Activated T-cell treated with anti-CD3 and anti-CD28 coated beads, Interleukin-2, amount 50 U/mL, for 1 hour (primary cell): ENCODE measurements at regions not wholly inside any gene's neighbourhood (a gene's known extent, or its start where the extent isn't known, plus 50 kb on each side); places are given as distances from the start of the nearest gene placed in this dataset.
"Not testable (repeated sequence)": the region's sequence is repeated elsewhere in the genome, so short reads cannot be mapped to it uniquely, and the experiment has no call there.

Source experiments
- DNase-seq: peaks from one replicate; pipeline ENCODE4 v3.0.0-alpha.2; 2020

DNA sequence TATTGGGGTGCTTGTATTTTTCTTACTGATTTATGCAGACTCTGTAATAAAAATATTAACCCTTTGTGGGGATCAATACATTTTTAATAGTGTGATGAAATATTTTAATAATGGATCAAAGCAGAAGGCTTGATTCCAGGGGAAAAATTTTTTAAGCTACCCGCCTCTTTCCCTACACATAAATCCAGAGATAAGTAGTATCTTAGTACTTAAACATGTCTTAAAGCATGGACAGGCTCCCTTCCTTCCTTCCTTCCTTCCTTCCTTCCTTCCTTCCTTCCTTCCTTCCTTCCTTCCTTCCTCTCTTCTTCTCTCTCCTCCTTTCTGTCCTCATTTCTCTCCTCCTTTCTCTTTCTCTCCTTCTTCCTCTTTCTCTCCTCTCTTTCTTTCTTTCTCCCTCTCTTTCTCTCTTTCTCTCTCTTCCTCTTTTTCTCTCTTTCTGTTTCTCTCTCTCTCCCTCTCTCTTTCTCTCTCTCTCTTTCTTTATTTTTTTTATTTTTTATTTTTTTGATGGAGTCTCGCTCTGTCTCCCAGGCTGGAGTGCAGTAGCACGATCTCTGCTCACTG lies 78.0 kb upstream of the SPRY4 start:
- no peak for DNase-seq

DNA sequence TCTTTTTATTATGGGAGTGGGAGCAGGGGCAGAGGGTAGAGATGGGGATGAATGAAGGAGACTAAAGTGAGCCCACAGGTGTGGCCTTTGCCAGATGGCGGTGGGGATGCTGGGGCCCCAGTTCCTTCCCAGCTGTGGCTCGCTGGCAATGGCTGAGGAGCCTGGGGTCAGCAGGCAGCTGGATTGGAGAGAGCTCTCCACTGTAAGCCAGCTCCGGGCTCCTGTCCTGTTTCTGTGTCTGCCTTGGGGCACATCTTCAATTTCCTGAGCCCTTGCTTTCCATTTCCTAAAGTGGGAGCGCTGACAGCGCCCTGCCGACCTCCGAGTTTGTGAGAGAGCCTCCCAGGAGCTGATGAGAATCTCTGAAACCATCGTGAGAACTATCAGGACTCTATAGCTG lies 75.6 kb upstream of the SPRY4 start:
- no peak for DNase-seq

DNA sequence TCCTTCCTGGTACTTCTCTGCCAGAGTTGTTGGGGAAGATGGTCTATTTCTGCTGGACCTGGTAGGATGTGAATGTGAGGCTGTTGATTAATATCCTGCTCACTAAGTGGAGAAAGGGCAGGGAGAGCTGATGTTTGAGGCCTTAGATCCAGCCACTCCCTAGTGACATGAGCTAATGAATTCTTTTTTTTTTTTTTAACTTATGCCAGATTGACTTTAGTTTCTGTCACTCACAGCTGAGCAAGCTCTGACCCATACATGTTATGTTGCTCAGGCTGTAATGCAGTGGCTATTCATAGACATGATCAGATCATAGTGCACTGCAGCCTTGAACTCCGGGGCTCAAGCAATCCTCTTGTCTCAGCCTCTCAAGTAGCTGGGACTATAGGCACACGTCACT lies 75.1 kb upstream of the SPRY4 start:
- DNase-seq: no peak

DNA sequence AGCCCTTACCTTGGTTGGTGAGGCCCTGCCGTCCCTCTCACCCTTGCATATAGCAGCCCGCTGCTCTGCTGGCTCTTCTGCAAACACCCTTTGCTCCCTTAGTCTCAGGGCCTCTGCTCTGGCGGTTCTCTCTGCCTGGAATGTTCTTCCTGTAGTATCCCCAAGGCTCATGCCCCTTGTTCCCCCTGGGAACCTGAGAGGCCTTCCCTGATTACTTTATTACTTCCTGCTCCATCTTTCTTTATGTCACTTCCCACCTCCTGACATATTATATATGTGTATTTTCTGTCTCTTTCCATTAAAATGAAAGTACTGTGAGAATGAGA lies 73.9 kb upstream of the SPRY4 start:
- DNase-seq: no peak

DNA sequence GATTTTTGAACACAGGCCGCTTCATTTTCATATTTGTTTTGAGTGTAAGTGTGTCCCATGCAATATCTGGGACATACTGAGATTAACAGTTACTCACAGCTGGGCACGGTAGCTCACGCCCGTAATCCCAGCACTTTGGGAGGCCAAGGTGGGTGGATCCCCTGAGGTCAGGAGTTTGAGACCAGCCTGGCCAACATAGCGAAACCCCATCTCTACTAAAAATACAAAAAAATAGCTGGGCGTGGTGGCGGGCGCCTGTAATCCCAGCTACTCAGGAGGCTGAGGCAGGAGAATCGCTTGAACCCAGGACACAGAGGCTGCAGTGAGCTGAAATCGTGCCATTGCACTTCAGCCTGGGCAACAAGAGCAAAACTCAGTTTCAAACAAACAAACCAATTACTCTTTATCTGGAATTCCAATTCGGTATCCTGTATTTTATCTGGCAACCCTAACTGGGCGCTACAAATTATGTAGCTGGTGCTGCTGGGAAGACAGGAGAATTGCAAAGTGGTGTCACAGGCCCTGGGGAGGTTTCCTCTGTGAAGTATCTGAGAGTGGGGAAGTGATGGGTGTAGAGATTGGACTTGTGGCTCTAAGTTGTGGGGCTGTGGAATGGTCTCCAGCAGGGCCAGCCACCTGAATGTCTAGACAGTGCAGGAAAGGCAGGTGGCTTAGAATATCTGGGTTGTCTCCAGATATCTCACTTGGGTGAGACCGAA lies 73.3 kb upstream of the SPRY4 start:
- DNase-seq: not testable (repeated sequence)

DNA sequence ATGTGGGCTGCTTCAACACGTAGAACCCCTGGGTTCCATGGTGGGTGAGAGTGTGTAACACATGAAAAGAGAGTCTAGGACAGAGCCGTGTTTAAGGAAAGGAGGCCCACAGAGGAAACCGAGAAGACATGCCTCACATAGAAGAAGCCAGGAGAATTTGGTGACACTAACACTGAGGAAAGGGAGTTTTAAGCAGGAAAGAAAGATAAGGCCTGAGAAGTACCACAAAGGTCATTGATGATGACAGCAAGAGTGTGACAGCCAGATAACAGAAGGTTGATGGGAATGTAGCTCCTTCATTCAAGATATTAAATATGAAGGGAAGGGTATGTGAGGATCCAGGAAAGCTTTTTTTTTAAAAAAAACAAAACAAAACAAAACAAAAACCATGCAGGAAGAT lies 72.4 kb upstream of the SPRY4 start:
- no peak for DNase-seq

DNA sequence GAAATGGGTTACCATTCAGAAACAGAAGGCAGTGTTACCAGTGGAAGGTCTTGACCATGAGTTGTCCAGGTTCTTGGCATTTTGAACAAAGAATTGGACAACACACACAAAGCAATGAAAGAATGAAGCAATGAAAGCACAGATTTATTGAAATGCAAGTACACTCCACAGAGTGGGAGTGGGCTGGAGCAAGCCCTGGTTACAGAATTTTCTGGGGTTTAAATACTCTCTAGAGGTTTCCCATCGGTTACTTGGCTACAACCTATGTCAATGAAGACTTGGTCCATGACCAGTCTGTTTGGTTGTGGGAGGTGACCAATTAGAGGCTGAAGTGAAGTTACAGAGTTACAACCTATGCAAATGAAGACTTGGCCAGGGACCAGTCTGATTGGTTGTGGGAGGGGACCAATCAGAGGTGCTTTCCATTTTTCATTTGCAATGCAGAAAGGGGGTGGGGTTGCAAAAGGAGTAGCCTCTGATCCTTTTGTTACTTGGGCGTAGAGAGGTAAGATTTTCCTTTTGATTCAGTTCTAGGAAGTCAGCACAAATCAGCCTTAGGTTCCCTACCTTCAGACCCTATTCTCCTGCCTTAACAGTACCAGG lies 71.7 kb upstream of the SPRY4 start:
- no peak for DNase-seq

DNA sequence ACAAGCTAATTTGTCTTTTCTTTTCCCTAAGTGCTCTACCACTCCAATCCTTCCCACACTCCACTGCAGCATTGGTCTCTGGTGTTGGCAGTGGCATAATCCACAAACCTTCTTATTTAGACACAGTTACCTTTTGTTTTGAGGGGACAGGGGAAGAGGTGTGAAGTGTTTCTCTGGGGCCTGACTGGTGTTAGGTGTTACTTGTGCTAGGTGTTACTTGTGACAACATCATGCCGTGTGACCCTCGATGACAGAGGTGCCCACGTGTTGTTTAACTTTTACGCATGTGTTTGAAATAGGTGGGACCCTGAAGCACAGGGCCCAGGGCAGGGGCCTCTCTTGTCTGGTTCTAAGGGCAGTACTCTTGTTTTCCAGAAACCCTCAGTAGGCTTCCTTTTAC lies 70.5 kb upstream of the SPRY4 start:
- no peak for DNase-seq

DNA sequence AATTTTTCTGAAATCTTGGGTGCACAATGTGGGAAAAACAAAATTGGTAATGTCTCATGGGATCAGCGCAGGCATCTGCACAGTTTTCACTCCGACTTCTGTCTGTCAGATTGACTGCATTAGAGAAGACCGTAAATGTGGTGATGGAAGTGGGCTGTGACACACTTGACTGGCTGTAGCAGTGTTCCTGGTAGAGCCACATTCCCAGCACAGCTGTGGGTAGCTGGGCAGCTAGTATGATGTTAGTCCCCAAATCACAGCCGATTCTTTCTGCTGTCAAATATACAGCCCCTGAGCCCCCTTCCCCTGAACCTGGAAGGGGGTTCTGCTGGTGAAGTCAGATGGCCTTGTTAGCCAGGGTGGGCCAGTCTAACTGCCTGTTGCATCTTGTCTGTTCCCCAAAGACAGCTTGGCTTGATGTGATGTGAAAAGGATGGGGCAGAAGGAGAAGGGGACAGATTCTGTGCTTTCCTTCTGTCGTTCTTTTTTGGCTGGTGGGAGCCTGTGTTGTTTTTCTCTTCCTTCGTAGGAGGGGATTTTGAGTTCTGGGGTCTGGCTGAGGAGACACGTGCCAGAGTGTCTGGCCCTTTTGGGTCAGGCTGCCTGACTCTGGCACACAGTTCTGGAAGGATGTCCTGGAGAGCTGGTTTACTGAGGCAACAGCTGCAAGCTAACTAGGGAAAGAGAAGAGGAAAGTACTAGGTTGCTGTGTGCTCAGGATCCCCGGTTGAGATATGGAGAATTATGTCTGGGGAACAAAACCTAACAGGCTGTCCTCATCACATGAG lies 66.4 kb upstream of the SPRY4 start:
- no peak for DNase-seq

DNA sequence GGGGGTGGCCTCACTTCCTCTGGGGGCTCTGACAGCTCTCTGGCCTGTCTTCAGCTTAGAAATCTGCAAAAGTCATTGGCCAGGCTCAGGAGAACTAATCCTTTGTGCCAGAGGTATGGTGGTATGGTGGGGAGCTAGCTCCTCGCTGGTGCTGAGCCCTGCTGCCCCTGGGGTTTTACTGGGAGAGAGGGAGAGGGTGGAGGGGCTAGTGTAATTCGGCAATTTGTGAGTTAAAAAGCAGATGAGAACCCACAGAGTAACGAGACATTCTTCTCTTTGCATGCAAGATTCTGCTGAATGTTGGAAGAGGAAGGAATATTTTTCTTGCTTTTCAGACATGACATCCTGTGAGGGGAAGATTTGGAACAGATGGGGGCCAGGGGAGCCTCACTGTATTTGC lies 65.5 kb upstream of the SPRY4 start:
- no peak for DNase-seq

DNA sequence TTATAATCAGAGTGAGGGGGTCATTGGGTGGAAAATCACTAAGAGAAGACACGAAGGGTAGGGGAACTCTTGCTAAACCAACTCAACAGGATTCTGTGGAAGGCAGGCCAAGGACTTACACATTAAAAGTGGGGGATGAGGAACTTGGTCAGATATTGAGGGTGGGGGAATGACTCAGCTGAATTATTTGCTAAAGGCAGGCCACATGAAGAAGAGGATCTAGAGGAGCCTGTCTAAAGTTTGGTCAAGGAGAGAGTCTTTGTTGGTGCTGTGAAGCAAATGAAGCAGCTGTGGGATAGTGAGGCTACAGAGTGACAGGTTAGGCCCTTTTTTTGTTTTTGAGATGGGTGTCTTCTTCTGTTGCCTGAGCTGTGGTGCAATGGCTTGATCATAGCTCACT lies 63.9 kb upstream of the SPRY4 start:
- no peak for DNase-seq

DNA sequence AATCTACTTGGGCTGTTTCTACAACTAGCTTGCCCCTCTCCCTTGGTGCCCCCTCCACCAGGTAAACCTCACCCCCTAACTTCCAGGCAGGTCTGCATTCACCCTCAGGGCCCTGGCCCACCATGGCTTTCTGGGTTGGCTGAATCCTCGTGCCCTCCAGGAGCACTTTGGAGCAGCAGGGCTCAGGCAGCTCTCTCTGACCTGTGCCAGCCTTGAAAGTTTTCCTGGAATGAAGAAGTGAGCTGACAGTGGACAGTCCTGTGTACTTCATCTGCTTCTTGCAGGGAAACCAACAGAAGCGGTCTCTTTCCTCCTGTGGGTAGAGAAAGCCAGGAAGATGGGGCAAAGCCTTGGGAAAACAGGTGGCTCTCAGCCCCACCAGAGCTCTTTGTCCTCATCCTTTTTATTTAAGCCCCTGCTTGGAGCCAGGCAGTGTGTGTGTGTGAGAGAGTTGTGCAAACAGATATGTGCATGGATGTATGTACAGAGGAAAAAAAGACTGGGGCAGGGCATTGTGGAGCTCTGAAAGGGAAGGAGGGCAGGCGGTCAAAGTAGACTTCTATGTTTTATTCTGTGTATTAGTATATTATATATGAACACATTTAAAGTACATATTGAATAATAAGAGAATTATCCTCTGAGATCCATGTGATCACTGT lies 62.3 kb upstream of the SPRY4 start:
- no peak for DNase-seq

DNA sequence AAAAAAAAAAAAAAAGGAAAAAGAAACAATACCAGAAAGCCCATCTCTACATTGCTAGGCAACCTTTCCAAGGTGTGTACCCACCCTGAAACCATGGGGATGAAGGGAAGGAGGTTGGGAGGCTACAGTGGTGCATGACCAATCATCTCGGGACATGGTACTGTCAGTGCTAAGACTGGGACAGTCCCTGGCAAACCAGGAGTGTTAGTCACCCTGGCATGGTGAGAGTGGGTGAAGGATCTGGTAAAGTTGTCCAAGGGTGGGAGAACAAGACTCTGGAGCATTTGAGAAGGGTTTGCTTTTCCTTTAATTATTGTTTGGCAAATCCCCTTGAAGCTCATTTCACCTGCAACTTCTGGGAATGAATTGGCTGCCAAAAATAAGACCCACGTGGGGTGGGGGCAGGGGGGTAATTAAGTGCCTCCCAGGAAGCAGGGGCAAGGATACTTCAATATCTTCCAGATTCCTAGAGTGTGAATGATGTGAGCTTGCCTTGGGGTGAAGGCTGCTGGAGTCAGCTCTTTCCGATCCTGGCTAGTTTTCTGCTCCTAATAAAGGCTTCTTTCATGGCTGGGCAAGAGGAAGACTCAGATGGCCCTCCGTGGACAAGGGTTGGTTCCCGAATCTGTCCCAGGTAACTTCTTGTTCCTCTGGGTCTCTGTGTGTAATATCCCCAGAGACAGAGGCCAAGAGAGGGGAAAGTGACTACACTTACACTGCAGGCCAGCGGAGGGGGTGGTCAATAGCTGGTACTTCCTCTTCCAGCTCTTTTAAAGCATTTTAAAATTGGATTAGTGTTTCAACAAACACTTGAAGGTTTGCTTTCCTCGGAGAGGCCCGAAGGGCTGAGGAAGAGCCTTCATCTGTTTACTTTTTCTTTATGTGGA lies 61.6 kb upstream of the SPRY4 start:
- no peak for DNase-seq

DNA sequence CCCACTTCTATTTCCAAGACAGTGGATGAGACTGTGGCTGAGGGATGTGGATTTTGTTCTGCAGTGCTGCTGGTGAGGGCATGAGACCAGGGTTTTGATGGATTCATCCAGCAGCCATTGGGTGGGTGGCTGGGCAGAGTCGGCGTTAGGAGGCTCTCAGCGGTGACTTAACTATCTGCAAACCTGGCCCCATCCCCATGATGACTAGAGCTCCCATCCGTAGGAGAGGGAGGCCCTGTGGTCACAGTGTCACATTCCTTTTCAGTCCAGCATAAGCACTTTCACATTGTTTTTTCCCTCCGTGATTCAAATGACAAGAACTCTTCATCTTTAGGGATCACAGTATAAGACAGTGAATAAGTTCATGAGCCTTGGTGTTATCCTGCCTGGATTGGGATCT lies 60.4 kb upstream of the SPRY4 start:
- DNase-seq: no peak

DNA sequence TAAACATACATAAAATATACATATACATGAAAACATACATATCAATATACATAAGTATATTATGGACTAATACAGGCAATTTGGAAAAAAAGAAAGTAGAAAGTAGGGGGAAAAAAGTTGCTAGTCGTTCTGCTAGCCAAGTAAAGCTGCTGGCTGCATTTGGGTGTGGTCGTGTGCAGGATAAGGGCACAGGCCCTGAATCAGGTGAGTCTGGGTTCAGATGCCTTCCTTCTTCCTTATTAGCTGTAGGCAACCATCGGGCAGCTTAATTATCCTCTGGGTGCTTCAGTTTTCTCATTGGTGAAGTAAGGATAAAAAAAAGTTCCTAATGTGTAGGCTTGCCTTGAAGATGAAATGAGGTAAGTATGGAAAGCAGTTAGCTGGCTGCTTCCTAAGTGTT lies 59.2 kb upstream of the SPRY4 start:
- no peak for DNase-seq

DNA sequence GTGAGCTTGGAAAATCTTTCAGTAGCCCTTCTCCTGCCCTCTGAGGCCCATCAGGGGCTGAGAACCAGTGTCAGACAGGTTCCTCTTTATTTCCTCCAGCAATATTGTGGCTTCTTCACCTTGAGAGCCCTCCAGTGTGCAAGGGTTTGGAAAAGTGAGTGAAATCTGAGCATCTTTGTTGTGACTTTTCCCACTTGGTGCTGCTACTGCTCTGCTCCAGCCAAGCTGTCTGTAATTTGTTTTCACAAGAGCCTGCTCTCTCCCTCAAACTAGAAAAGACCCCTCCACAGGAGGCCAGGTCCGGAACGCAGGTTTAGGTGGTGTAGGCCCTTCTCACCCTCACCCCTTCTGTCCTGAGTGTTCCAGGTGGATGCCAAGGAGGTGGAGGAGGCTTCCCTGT lies 57.4 kb upstream of the SPRY4 start:
- DNase-seq: no peak

DNA sequence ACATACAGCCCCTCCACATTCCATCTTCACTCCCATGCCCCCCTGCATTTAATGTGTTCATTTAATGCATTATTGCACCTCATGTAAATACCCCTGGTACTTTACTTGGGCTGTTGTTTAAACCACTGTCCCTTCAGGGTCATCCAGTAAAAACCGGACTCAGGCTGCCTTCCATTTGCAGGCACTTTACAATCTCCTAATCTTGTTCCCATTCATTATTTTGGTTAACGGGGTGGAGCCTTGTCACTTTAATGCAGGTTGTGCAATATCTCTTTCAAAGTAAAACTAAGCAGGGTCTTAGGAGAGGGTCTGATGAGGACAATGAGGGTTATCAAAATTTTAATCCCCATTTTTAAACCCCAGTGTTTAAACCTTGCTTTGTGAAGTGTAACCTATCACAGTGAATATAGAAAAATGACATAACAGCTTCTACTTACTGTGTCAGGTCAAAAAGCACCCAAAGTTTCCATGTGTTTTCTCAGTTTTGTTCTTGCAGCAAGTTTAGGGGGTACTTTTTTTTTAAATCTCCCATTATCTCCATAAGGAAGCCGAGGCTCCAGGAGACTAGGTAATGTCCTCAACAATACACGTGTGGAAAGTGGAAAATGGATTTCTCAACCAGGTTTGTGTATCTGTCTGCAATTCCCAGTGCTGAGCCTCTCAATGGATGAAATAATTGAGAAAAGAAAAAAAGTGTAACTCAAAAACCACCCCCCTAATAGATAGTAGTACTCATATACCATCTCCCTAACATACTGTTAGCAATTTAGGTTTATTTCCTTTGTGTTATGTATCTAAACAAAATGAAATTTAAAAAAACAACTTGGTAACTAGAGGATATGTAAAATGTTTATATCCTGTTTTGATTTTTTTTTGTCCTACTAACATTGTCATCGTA lies 54.2 kb upstream of the SPRY4 start:
- DNase-seq: no peak

DNA sequence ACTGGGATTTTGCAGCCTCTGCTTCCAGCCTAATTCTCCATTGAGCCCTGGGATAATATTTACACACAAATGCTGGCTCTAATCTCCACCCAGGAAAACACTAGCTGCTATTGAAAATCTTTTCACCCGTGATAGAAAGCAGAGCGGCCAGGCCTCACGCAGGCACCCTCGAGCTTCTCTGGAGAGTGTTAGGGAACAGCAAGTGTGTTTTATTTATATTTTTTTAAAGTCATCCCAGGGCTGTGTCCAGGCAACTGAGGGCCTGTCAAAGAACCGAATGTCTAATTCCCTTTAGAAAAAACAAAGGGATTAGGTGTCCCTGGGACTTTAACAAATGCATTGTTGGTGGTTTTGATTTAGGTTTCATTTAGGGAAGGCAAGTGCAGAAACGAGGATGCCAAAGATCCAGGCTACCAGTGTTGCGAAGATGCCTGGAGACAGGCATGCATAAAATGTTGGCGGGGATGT lies 51.2 kb upstream of the SPRY4 start:
- no peak for DNase-seq
